ACC112 (cell line): ENCODE measurements at regions not wholly inside any gene's neighbourhood (a gene's known extent, or its start where the extent isn't known, plus 50 kb on each side); places are given as distances from the start of the nearest gene placed in this dataset.

Experiments
- H2AFZ ChIP-seq: fragments of 200-600 bp; sonication (generic); one replicate; pipeline ENCODE4 v1.6.0; 2017; ENCODE audit warnings: antibody characterized with exemption, low read length; ENCODE audit not compliant: unreplicated experiment
- H3K27ac ChIP-seq: fragments of 200-600 bp; sonication (generic); 2 replicates; pipeline ENCODE4 v1.5.1; 2014; ENCODE audit warnings: low read depth, mild to moderate bottlenecking, antibody characterized with exemption, low read length, moderate library complexity
- H3K27me3 ChIP-seq: fragments of 200-600 bp; sonication (generic); 2 replicates; pipeline ENCODE4 v1.6.1; 2014; ENCODE audit warnings: mild to moderate bottlenecking, antibody characterized with exemption, low read length, moderate library complexity, mixed read lengths; ENCODE audit not compliant: insufficient read depth
- H3K36me3 ChIP-seq: fragments of 200-600 bp; sonication (generic); 2 replicates; pipeline ENCODE4 v1.6.1; 2016; ENCODE audit warnings: mild to moderate bottlenecking, antibody characterized with exemption, low read length, moderate library complexity, mixed read lengths; ENCODE audit not compliant: insufficient read depth
- H3K4me1 ChIP-seq: fragments of 200-600 bp; sonication (generic); one replicate; pipeline ENCODE4 v1.6.1; 2016; ENCODE audit warnings: low read length, mixed read lengths; ENCODE audit not compliant: insufficient read depth, unreplicated experiment, control insufficient read depth
- H3K4me3 ChIP-seq: fragments of 200-600 bp; sonication (generic); 2 replicates; pipeline ENCODE4 v1.5.1; 2014; ENCODE audit warnings: mild to moderate bottlenecking, low read depth, low read length
- H3K79me2 ChIP-seq: fragments of 200-600 bp; sonication (generic); one replicate; pipeline ENCODE4 v1.6.0; 2016; ENCODE audit warnings: low read length; ENCODE audit not compliant: control insufficient read depth, unreplicated experiment, insufficient read depth

DNA sequence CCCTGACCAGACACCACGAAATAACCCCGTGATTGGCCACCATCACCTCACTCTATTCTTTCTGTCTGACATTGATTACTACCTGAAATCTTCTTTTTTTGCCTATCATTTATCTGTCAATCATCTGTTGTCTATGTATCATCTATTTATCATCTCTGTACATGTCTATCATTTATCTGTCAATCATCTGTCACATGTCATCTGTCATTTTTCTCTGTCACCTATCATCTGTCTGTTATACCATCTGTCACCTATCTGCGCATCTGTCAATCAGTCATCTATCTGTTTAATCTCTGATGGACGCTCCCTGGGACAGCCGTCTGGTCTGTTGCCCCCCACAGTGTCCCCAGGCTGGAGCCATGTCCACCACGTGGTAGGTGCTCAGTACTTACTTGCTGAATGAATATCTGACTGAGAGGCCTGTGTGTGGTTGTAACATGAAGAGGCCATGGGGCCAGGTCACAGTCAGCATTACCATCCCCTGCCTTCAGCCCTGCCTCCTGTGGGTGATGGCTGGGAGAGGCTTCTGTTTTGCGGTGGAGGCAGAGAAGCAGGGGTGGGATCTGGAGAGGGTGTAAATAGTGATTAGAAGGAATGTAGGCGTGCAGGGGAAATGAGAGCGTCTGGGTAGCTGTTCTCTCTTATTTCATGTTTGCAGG lies 302.7 kb downstream of the QKI start:
- H3K4me3 ChIP-seq: no peak overlapping the region
- no peaks in the 10 kb centered on the region for H3K79me2 ChIP-seq
- H3K36me3 ChIP-seq: no peaks in the 10 kb centered on the region
- no peaks in the 10 kb centered on the region for H3K27me3 ChIP-seq
- H3K4me1 ChIP-seq: no peaks in the 10 kb centered on the region
- H3K27ac ChIP-seq: no peak overlapping the region
- H2AFZ ChIP-seq: no peak overlapping the region

GRCh38 chr6:163716690-163717089 lies 302.2 kb downstream of the QKI start:
- Histone ChIP-seq H2AFZ (no peak overlapping the region), H3K27me3 (no peaks in the 10 kb centered on the region), H3K27ac (no peak overlapping the region), H3K36me3 (no peaks in the 10 kb centered on the region), H3K4me1 (no peaks in the 10 kb centered on the region), H3K79me2 (no peaks in the 10 kb centered on the region), H3K4me3 (no peak overlapping the region)

DNA sequence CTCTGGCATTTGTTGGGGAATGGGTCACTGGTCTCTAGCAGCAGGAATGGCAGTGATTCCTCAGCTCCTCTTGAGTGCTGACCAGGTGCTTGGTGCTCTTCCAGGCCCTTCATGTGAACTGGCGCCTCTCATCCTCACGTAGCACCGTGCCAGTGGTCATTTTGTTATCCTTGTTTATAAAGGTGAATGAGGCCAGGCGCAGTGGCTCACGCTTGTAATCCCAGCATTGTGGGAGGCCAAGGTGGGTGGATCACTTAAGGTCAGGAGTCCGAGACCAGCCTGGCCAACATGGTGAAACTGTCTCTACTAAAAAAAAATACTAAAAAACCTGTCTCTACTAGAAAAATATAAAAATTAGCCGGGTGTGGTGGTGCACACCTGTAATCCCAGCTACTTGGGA lies 301.3 kb downstream of the QKI start:
- H2AFZ ChIP-seq: no peak overlapping the region
- no peaks in the 10 kb centered on the region for H3K4me1 ChIP-seq
- no peak overlapping the region for H3K4me3 ChIP-seq
- H3K27me3 ChIP-seq: no peaks in the 10 kb centered on the region
- no peaks in the 10 kb centered on the region for H3K36me3 ChIP-seq
- no peaks in the 10 kb centered on the region for H3K79me2 ChIP-seq
- no peak overlapping the region for H3K27ac ChIP-seq

DNA sequence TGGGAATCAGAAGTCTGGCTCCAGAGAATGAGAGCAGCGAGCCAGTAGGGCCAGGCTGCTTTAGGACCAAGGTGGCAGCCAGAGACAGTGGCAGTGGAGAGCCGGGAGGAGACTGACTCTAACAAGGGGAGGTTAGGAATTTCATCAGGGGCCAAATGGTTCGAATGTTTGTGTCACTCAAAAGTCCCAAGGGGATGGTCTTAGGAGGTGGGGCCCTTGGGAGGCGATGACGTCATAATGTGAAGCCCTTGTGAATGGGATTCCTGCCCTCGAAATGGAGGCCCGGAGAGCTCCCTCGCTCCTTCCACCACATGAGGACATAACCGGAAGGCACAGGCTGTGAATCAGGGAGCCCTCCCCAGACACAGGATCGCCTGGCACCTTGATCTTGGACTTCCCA lies 299.7 kb downstream of the QKI start:
- Histone ChIP-seq H3K79me2 (no peaks in the 10 kb centered on the region), H2AFZ (no peak overlapping the region), H3K4me1 (no peaks in the 10 kb centered on the region), H3K27me3 (no peaks in the 10 kb centered on the region), H3K36me3 (no peaks in the 10 kb centered on the region), H3K4me3 (no peak overlapping the region), H3K27ac (no peak overlapping the region)

DNA sequence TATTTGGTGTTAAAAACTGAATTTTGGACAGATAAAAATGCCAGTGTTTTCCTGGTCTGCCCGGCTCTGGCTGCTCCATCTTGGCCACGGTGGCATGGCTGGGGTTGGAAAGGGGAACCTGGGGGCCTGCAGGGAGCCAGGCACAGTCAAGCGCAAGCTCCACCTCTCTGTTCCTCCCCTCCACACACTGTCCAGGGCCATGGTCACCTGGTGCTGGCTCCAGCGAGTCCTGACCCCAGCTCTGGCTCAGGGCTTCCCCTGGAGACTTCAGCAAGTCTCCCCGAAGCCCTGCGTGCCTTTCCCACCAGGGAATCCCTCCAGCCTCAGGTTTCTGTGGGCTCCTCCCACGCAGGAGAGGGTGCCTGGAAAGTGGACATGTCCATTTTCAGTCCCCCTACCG lies 298.5 kb downstream of the QKI start:
- no peaks in the 10 kb centered on the region for H3K27me3 ChIP-seq
- no peak overlapping the region for H2AFZ ChIP-seq
- no peaks in the 10 kb centered on the region for H3K4me1 ChIP-seq
- H3K27ac ChIP-seq: no peak overlapping the region
- H3K36me3 ChIP-seq: no peaks in the 10 kb centered on the region
- no peaks in the 10 kb centered on the region for H3K79me2 ChIP-seq
- no peak overlapping the region for H3K4me3 ChIP-seq

- Histone ChIP-seq H3K27me3 (no peaks in the 10 kb centered on the region), H3K79me2 (no peaks in the 10 kb centered on the region), H2AFZ (no peak overlapping the region), H3K27ac (no peak overlapping the region), H3K4me3 (no peak overlapping the region), H3K4me1 (no peaks in the 10 kb centered on the region), H3K36me3 (no peaks in the 10 kb centered on the region)
Measured at GRCh38 chr6:163712566-163712961, 298.0 kb downstream of the QKI start.

GRCh38 chr6:163711615-163712565 lies 297.4 kb downstream of the QKI start:
- no peaks in the 10 kb centered on the region for H3K79me2 ChIP-seq
- no peaks in the 10 kb centered on the region for H3K27me3 ChIP-seq
- no peaks in the 10 kb centered on the region for H3K36me3 ChIP-seq
- no peak overlapping the region for H3K4me3 ChIP-seq
- no peaks in the 10 kb centered on the region for H3K4me1 ChIP-seq
- no peak overlapping the region for H3K27ac ChIP-seq
- H2AFZ ChIP-seq: no peak overlapping the region

DNA sequence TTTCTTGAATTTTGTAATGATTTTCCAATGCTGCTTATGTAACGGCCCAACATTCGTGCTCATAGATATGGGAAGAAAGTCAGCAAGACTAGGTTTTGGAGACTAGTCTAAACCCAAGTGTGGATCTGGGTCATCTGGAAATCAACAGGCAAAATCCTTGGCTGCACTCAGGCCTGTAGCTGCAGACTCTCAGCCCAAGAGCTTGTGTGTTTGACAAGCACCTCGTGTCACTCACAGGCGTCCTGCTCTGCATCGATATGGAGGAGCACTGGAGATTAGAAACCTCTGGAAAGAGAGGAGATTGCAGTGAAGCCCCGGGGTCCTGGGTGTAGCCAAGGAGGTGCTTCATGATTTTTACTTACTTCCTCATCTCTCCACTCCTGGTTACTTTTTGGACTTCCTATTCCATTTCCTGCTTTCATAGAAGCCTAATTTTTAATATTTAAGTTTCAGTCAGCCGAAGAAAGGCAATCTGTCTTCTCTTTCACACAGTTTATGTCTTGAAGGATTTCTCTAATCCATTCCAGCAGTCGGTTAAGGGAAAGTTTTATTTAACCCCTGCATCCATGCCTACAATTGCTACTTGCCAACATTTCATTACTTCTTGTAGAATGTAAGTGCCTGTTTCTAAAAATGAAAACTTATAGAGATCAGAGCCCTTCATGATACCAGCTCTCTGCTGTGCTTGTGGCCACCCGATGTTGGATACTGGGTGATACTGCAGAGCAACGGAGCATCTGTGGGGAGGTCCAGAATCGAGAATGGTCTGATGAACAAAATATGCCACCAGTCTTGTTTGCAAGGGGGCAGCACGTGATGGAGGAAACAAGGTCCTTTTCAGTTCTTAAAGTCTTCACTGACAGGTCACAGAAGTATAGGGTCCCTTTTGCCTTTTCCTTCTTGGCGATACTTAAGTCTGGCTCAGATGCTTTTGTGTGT lies 296.3 kb downstream of the QKI start:
- Histone ChIP-seq H3K79me2 (no peaks in the 10 kb centered on the region), H3K27ac (no peak overlapping the region), H3K36me3 (no peaks in the 10 kb centered on the region), H2AFZ (no peak overlapping the region), H3K4me1 (no peaks in the 10 kb centered on the region), H3K27me3 (no peaks in the 10 kb centered on the region), H3K4me3 (no peak overlapping the region)

DNA sequence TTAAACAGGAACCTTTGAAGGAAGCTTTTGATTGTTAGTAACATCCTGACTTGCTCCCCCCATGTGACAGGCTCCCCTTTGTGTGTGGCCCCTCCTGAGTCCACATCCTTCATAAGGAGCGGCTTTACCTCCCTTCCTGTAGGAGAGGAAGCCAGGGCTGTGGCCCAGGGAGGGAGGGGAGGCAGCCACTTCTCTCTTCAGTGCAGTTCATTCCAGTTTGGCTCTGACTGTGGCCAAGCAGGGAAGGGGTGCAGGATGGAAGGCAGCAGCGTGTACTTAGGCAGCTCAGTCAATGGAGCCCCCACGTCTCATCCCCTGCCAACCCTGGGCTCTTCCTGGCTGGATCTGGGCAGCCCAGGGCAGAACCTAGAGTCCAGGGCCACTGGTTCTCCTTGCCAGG lies 295.2 kb downstream of the QKI start:
- no peaks in the 10 kb centered on the region for H3K27me3 ChIP-seq
- H3K4me1 ChIP-seq: no peaks in the 10 kb centered on the region
- H2AFZ ChIP-seq: no peak overlapping the region
- no peaks in the 10 kb centered on the region for H3K79me2 ChIP-seq
- no peaks in the 10 kb centered on the region for H3K36me3 ChIP-seq
- H3K4me3 ChIP-seq: no peak overlapping the region
- no peak overlapping the region for H3K27ac ChIP-seq

- Histone ChIP-seq H3K79me2 (no peaks in the 10 kb centered on the region), H3K36me3 (no peaks in the 10 kb centered on the region), H3K4me1 (no peaks in the 10 kb centered on the region), H2AFZ (no peak overlapping the region), H3K27me3 (no peaks in the 10 kb centered on the region), H3K27ac (no peak overlapping the region), H3K4me3 (no peak overlapping the region)
Measured at GRCh38 chr6:163709255-163709654, 294.7 kb downstream of the QKI start.
